Epithelial cell of esophagus (primary cell): ENCODE measurements at regions not wholly inside any gene's neighbourhood (a gene's known extent, or its start where the extent isn't known, plus 50 kb on each side); places are given as distances from the start of the nearest gene placed in this dataset.
"Not testable (repeated sequence)": the region's sequence is repeated elsewhere in the genome, so short reads cannot be mapped to it uniquely, and the experiment has no call there.

Source experiments
- DNase-seq: peaks from one replicate; pipeline ENCODE4 v3.0.0; 2010; ENCODE audit warnings: low read depth
- H3K4me3 ChIP-seq: 2 replicates; pipeline ENCODE4 v1.5.1; 2011; ENCODE audit warnings: mild to moderate bottlenecking, low read length, control low read depth
- TF ChIP-seq, protein P1 (sequence below): IDR thresholded peaks from 2 replicates; pipeline ENCODE4 v1.5.1; 2011; ENCODE audit warnings: low read depth, mild to moderate bottlenecking, low read length, control low read depth, inconsistent platforms; ENCODE audit not compliant: insufficient read depth; ENCODE audit errors: missing control alignments

DNA sequence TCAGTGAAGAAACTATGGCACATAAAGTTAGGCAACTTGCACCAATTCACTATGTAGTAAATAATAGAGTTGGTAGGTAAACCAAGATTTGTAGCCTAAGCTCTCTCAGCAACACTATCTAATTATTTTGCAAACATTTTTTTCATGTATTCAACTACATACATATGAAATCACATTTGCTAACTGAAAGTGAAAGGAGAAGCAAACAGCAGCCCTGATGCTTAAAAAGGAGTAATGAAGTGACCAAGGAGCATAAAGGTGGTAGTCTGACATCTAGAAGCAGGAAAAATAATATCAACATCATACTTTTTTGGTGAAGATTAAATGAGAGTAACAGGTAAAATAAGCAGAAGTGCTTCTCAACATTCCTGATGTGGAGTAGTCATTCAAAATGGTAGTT, 603.7 kb downstream of the GRXCR1 start:
- no peak overlapping the region for H3K4me3 ChIP-seq
- TF ChIP-seq, protein P1, sequence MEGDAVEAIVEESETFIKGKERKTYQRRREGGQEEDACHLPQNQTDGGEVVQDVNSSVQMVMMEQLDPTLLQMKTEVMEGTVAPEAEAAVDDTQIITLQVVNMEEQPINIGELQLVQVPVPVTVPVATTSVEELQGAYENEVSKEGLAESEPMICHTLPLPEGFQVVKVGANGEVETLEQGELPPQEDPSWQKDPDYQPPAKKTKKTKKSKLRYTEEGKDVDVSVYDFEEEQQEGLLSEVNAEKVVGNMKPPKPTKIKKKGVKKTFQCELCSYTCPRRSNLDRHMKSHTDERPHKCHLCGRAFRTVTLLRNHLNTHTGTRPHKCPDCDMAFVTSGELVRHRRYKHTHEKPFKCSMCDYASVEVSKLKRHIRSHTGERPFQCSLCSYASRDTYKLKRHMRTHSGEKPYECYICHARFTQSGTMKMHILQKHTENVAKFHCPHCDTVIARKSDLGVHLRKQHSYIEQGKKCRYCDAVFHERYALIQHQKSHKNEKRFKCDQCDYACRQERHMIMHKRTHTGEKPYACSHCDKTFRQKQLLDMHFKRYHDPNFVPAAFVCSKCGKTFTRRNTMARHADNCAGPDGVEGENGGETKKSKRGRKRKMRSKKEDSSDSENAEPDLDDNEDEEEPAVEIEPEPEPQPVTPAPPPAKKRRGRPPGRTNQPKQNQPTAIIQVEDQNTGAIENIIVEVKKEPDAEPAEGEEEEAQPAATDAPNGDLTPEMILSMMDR: no peak
- no peak for DNase-seq

DNA sequence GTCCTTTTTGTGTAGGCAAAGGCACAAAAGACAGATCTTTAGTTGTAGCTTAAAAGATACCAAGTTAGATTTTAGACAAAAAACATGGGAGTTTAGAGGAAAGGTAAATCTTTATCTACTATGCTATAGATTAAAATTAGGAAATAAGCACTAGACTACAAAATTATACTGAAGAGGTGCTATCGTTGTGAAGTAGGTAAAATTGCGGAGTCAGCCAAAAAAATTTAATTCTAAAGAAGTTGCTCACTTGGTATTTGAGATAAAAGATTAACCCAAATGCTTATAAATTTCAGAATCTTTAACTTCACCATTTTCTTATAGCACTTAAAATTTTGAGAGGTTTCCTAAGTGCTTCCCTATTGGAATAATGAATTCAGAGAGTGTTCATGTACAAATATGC, 604.1 kb downstream of the GRXCR1 start:
- no peak overlapping the region for H3K4me3 ChIP-seq
- TF ChIP-seq, protein P1: no peak

DNA sequence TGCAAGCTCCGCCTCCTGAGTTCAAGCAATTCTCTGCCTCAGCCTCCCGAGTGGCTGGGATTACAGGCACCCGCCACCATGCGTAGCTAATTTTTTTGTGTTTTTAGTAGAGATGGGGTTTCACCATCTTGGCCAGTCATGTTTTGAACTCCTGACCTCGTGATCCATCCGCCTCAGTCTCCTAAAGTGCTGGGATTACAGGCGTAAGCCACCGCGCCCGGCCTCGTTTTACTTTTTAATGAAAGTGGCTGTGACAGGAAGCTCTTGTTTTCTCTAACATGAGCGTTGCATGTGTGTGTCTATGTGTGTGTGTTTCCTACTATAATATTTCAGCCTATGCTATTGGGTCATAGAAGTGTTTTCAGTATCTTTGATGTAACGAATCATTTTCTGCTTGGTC, 613.3 kb downstream of the GRXCR1 start:
- H3K4me3 ChIP-seq, DNase-seq: not testable (repeated sequence)

More for the DNA sequence above, 604.1 kb downstream of the GRXCR1 start:
- no peak for DNase-seq

DNA sequence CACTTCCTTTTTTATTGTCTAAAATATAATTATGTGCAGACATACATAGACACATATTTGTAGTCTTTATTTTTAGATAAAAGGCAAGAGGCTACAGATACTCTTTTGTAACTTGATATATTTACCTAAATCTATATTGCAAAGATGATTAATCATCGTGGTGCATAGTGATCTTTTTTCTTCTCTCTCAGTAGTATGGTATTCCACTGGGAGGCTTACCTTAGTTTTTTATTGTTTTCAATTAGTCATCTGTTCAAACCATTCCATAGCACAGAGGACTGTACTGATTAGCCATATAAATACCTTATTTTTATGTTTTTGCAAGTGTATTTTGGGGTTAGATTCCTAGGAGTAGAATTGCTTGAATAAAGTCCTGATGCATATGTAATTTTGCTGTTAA, 619.7 kb downstream of the GRXCR1 start:
- peak; percentile 71 for DNase-seq
- no peak overlapping the region for H3K4me3 ChIP-seq
- TF ChIP-seq, protein P1: no peak

DNA sequence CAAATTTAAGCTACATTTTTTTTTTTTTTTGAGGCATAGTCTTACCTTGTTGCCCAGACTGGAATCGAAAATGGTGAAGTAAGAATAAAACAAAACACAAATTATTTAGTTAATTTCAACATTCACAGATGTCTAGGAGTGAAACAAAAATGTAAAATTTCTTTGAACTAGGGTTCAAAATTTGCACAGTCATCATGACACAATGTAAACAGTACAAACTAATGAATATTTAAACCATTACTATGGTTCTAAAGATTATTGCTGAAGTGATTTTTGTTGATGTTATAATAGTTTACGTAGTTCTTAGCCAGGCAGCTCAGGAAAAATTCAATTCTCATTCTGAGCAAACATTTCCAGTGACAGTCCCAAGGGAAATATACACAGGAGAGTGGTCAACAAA, 633.1 kb downstream of the GRXCR1 start:
- DNase-seq: no peak
- no peak overlapping the region for H3K4me3 ChIP-seq
- TF ChIP-seq, protein P1: no peak

DNA sequence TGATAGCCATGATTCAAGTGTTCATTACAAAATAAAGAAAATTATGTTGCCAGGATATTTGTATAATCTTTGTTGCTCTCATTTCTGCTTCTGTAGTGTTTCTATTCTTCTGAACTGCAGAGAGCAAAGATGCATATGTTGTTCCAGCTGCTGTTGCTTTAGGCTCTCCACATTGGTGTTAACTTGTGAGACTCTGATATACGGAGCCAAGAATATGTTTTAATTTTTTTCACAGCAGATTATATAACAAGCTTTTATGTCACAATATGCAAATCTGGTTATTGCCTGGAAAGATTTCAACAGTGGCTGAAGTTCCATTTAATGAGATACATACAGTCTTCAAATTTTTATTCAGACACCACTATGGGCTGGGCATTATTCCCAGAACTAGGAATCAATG, 655.0 kb downstream of the GRXCR1 start:
- no peak for DNase-seq
- TF ChIP-seq, protein P1: no peak

DNA sequence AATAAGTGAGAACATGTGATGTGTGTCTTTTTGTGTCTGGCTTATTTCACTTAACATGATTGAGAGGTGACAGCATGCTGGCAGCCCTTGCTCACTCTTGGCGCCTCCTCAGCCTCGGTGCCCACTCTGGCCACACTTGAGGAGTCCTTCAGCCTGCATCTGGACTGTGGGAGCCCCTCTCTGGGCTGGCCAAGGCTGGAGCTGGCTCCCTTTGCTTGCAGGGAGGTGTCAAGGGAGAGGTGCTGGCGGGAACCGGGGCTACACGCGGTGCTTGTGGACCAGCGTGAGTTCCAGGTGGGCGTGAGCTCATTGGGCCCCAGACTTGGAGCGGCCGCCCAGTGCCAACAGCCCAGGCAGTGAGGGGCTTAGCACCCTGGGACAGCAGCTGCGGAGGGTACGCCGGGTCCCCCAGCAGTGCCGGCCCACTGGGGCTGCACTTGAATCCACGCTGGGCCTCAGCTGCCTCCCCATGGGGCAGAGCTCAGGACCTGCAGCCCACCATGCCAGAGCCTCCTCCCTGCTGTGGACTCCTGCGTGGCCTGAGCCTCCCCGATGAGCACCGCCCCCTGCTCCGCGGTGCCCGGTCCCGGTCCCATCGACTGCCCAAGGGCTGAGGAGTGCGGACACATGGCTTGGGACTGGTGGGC, 658.6 kb downstream of the GRXCR1 start:
- no peak for DNase-seq
- TF ChIP-seq, protein P1: no peak
- H3K4me3 ChIP-seq: no peak overlapping the region

More for the DNA sequence above, 655.0 kb downstream of the GRXCR1 start:
- no peak overlapping the region for H3K4me3 ChIP-seq
